ENCODE measurements at regions not wholly inside any gene's neighbourhood (a gene's known extent, or its start where the extent isn't known, plus 50 kb on each side); places are given as distances from the start of the nearest gene placed in this dataset.

DNA sequence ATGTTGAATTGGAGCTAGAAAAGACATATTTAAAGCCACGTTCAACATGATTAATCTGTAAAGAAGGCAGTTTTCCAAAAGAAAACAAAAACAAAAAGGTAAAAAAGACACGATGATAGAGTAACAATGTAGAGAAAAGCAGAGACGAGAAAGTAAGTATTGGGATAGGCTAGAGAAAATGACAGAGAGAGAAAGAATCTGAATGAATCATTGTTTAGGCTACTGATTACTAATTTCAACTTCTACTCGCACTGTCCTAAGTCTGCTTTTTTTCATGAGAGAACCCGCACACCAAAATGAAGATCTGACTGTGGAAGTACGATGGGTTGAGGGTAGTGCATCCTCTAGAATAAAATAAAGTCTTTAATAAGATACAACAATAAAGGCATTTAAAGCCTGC is 1599.2 kb upstream of the TMEFF2 start:
- no peak overlapping the region for H3K27ac ChIP-seq
- H3K36me3 ChIP-seq = no peaks in the 10 kb centered on the region
- peaks cover 0 to 2% of the 10 kb centered on the region in 2 donors for H3K9me3 ChIP-seq
- no peak for ATAC-seq
- no peak overlapping the region for H3K4me3 ChIP-seq
- TF ChIP-seq, protein P1, sequence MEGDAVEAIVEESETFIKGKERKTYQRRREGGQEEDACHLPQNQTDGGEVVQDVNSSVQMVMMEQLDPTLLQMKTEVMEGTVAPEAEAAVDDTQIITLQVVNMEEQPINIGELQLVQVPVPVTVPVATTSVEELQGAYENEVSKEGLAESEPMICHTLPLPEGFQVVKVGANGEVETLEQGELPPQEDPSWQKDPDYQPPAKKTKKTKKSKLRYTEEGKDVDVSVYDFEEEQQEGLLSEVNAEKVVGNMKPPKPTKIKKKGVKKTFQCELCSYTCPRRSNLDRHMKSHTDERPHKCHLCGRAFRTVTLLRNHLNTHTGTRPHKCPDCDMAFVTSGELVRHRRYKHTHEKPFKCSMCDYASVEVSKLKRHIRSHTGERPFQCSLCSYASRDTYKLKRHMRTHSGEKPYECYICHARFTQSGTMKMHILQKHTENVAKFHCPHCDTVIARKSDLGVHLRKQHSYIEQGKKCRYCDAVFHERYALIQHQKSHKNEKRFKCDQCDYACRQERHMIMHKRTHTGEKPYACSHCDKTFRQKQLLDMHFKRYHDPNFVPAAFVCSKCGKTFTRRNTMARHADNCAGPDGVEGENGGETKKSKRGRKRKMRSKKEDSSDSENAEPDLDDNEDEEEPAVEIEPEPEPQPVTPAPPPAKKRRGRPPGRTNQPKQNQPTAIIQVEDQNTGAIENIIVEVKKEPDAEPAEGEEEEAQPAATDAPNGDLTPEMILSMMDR (IDR thresholded peaks at IDR 0.05) = no peak
- intact Hi-C loops (cut with DNase I) = no loop called here
- H3K4me1 ChIP-seq = no peaks in the 10 kb centered on the region
- no peaks in the 10 kb centered on the region for H3K27me3 ChIP-seq
- DNase-seq = no peak

DNA sequence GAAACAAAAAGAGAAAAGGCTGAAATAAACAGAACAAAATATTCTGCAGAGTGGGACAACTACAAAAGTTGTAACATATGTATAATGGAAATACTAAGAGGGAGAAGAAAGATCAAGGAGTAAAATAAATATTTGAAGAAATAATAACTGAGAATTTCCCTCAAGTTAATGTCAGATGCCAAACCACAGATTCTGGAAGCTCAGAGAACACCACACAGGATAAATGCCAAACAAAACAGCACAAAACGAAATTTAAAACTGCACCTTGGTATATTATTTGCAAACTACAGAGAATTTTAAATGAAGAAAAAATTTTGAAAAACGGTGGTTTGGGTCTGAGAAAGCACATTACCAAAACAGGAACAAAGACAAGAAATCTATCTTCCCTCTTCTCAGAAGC is 1588.9 kb upstream of the TMEFF2 start:
- Histone ChIP-seq H3K4me1 (no peaks in the 10 kb centered on the region), H3K4me3 (no peak overlapping the region), H3K36me3 (no peaks in the 10 kb centered on the region), H3K27ac (no peak overlapping the region), H3K27me3 (no peaks in the 10 kb centered on the region), H3K9me3 (peaks cover 0 to 1% of the 10 kb centered on the region in 2 donors)
- no peak for ATAC-seq
- no peak for DNase-seq
- intact Hi-C loops (cut with DNase I) = no loop called here
- TF ChIP-seq, protein P1 (IDR thresholded peaks at IDR 0.05) = no peak

- intact Hi-C loops (cut with DNase I) = no loop called here
- H3K4me3 ChIP-seq = no peak overlapping the region
- no peaks in the 10 kb centered on the region for H3K27me3 ChIP-seq
- ATAC-seq (no peak), DNase-seq (no peak)
- no peaks in the 10 kb centered on the region for H3K36me3 ChIP-seq
- H3K9me3 ChIP-seq = no peaks in the 10 kb centered on the region
- no peak overlapping the region for H3K27ac ChIP-seq
- H3K4me1 ChIP-seq = no peaks in the 10 kb centered on the region
- TF ChIP-seq, protein P1 (IDR thresholded peaks at IDR 0.05) = no peak
Observed at GRCh38 chr2:193778293-193778692, 1583.6 kb upstream of the TMEFF2 start.

DNA sequence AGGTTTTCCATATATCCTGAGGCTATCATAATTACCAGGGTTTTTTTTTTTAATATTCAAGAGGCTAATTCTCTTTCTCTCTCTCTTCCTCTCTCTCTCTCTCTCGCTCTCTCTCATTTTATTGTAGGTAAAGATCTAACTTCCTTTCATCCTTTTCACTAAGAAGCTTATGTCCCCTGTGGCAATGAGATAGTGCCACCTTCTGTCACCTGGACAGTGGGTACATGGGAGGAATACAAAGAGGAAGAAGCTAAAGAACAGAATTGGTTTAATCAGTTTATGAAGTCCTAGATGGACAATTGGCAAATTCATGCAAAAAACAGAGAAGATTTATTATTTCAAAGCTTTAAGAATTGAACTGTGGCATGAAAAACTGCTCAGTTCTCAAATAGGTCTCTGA is 1582.3 kb upstream of the TMEFF2 start:
- no peak overlapping the region for H3K27ac ChIP-seq
- no peaks in the 10 kb centered on the region for H3K4me1 ChIP-seq
- H3K4me3 ChIP-seq = no peak overlapping the region
- no peaks in the 10 kb centered on the region for H3K36me3 ChIP-seq
- no peaks in the 10 kb centered on the region for H3K27me3 ChIP-seq
- intact Hi-C loops (cut with DNase I) = no loop called here
- no peaks in the 10 kb centered on the region for H3K9me3 ChIP-seq
- TF ChIP-seq, protein P1 (IDR thresholded peaks at IDR 0.05) = no peak
- no peak for DNase-seq
- no peak for ATAC-seq

GRCh38 chr2:193774166-193774565 is 1579.4 kb upstream of the TMEFF2 start:
- ATAC-seq (no peak), DNase-seq (no peak)
- Histone ChIP-seq H3K4me3 (no peak overlapping the region), H3K9me3 (peaks cover 0 to 4% of the 10 kb centered on the region in 2 donors), H3K36me3 (no peaks in the 10 kb centered on the region), H3K27ac (no peak overlapping the region), H3K4me1 (no peaks in the 10 kb centered on the region), H3K27me3 (no peaks in the 10 kb centered on the region)
- intact Hi-C loops (cut with DNase I) = no loop called here
- TF ChIP-seq, protein P1 (IDR thresholded peaks at IDR 0.05) = no peak

All from left lung (tissue), 4 donors.